NCI-H460 (cell line): ENCODE measurements at regions not wholly inside any gene's neighbourhood (a gene's known extent, or its start where the extent isn't known, plus 50 kb on each side); places are given as distances from the start of the nearest gene placed in this dataset.

ENCODE experiments used
- DNase-seq: peaks from one replicate; pipeline ENCODE4 v3.0.0-alpha.2; 2016; ENCODE audit warnings: low read depth; ENCODE audit errors: extremely low read depth

- DNase-seq: no peak
Observed at GRCh38 chr6:98579079-98579478, 255.3 kb upstream of the POU3F2 start.

- DNase-seq: no peak
Observed at GRCh38 chr6:98579941-98580340, 254.4 kb upstream of the POU3F2 start.

- DNase-seq: no peak
Observed at GRCh38 chr6:98581705-98582104, 252.7 kb upstream of the POU3F2 start.

DNA sequence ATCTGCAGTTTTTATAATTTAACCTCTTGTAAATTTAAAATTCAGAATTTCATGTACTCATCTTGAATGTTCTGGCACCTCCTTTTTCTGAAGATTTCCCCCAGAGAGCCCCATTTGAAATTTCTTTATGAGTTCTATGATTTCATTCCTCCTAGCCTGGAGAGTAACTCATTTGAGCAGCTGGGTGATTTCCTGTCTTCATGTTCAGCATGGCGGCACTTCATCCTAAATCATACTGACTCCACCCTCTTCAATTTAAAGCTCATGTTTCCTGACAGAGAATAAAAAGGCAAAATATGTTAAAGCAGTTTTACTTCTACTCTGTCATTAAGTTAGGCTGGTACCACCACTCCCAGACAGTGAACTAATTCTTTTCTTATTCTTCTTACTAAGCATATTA is 250.9 kb upstream of the POU3F2 start:
- no peak for DNase-seq

DNA sequence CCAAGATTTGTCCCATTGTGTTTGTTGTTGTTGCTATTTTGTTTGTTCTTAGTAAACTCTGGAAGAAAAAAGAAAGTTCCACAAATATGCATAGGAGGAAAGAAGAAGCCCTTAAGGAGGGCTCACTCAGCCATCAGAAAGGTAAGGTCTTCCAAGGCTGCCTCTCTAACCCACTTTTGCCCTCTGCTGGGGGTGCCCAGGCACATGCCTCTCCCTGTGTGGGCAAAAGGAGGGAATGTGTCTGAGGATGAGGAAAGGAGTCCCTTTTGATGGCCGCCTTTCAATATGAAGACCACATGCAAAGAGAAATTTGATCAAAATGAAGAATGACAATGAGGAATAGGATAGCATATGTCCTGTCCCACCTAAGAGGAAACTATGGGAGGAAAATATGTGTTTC is 248.2 kb upstream of the POU3F2 start:
- no peak for DNase-seq

DNA sequence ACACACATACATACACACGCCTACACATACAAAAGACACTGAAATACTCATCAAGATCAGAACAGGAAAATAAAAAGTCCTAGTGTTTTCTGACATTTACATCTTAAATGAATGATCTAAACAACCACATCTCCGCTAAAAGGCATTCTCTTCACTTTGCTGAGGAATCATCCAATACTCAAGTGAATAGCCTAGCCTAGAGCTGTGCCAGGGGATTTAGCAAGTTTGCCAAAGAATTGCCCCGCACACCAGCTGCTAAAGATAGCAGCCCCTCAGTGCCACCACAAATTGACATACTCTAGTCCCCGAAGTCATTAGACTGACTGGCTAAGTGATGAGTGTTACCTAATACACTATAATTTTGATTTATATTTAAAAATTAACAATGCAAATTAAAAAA is 246.8 kb upstream of the POU3F2 start:
- no peak for DNase-seq

DNA sequence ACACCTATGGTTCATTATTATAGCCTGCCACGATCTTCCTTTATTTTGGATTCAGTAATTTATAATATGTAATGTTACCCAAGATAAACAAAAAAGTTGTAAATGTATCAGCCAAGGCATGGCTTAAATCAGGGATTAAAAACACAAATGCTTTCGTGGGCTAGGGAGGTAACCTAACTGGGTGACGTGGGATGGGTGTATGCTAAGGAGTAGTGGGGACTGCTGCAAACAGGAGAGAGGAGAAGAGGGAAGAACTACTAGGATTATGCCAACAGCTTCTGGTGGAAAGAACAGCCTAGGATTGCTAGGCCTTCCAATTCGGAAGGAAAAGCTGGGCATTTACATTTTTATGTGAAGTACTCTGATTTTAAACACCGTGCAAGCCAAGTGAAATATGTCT is 244.8 kb upstream of the POU3F2 start:
- DNase-seq: no peak

GRCh38 chr6:98590136-98590681 is 244.2 kb upstream of the POU3F2 start:
- DNase-seq: no peak

DNA sequence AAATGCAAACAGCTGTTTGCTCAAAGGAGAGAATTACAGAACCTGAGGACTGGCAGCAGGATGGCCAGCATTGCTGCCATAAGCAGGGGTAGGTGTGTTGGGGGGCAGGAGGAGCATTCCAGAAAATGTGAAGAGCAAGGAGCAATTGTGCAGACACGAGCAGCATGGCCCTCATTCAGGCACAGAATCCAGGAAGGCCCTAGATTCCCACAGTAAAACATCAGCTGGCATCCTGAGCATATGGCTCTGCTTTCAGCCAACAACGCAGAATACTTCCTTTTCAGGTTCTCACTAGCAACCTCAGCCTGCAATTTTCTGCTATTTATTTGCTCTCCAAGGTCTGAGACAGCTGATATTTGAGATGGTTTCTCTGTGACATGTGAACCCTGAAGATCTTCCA is 243.4 kb upstream of the POU3F2 start:
- no peak for DNase-seq

- no peak for DNase-seq
Observed at GRCh38 chr6:98593676-98594075, 240.7 kb upstream of the POU3F2 start.

GRCh38 chr6:98601716-98602115 is 232.7 kb upstream of the POU3F2 start:
- DNase-seq: no peak

- no peak for DNase-seq
Observed at GRCh38 chr6:98605705-98606104, 228.7 kb upstream of the POU3F2 start.

DNA sequence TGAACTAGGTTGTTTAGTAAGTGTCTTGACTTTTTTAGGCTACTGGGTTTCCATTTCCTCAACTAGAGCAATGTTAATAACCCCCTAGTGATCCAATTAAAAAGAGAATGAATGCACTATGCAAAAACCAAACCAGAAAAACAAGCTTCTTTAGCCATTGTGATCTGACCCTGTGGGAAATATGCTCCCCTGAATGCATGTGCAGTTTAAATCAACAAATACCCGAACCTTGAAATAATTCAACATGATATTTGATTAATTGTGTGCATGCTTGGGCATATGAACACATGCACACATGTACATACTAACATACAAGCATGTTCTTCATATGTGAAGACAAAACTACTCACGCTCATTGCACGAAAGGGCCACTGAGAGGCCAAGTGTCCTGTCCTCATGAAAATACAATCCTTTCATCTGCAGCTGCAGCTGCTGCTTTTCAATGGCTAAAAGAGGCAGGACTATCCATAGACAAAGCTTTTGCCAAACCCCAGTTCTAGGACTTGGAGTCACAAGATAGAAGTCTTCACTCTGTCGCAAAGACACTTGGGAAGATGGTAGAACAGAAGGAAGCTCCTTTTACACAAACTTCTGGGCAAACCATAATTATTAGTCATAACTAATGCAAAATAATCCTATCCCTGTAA is 207.1 kb upstream of the POU3F2 start:
- DNase-seq: no peak

- DNase-seq: no peak
Observed at GRCh38 chr6:98633886-98634285, 200.5 kb upstream of the POU3F2 start.

DNA sequence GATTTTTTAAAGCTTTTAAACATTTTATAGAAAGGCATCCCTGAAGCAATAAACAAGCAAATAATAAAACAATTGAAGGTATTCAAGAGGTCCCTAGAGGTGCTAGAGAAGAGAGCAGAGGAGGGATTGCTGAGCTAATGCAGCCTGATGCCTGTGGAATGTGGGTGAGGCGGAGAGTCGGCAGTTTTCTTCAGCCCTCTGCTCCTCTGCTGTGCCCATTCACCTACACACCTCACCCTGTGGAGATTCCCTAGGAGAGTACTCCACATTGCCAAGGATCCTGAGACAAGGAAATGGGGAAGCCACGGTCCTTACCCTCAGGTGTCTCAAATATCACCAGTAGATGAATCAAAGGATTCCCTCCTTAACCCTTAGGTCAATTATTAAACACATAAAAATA is 199.8 kb upstream of the POU3F2 start:
- DNase-seq: no peak

- no peak for DNase-seq
Observed at GRCh38 chr6:98635191-98635590, 199.2 kb upstream of the POU3F2 start.

DNA sequence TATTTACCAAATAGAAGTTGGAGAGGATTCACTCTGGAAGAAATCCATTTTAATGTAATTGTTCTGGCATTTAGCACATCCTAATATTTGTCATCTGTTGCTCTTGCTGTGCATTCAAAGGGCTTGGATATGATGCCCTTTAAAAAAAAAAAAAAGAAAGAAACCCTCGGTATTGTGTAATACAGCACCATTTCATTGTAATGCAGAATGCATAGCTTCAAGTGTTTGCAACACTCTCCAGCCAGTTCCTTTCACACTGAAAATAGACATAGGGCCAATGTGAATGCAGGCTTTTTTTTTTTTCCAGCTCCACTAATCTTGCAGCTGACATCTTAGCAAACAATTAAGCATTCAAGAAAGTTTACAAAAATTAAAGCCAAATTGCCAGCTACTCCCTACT is 197.4 kb upstream of the POU3F2 start:
- no peak for DNase-seq

- no peak for DNase-seq
Observed at GRCh38 chr6:98639089-98639635, 195.2 kb upstream of the POU3F2 start.

GRCh38 chr6:98640366-98640765 is 194.0 kb upstream of the POU3F2 start:
- no peak for DNase-seq

DNA sequence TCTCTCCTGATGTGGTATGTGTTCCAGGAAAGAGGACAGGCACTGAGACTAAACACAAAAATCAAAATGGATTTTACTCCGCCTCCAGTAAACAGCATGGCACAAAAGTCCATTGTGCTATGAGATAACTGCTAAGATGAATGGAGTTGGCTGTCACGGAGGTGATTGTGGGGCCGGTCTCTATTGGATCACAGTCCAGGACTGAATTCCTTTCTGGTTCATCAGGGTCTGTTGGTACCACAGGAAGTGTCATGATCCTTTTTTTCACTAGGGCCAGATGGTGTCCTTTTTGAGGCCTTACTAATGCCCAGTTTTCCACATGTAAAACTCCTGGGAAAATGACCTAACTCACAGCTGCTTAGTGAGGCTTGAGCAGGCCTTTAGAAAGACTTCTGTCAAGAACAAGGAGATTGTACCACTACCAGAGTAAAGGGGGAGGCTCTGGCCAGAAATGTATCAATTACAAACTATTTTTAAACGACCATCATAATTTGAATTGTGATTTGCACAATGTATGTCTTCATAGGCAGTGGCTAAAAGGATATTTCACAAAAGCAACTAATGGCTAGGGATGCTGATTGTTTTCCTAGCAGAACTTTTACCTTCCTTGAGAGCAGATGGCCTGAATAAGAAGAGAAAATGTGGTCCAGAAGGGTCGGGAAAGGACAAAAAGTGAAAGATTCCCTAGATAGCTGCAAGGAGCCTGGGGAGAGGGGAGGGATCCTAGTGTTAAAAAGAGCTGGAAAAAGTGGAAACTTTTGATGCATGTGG is 192.2 kb upstream of the POU3F2 start:
- DNase-seq: no peak

DNA sequence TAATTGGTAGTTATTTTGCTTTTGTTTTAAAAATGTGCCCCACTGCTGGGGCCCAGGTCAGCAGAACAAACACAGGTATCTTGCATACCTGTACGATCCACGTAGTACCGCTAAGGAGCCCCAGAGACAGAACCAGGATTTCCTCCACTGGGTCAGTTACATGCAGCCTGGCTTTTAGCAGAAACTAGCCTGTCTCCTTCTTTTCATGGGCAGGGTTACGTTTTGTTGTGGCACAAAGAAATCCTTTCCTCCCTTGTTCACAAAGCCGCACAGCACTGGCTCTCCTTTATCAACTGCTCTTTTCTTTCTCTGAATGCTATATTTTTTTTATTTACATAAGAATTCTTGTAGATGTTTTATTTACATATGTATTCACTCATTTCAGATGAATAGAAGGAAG is 190.3 kb upstream of the POU3F2 start:
- DNase-seq: no peak
